GM12874 (cell line): ENCODE measurements at regions not wholly inside any gene's neighbourhood (a gene's known extent, or its start where the extent isn't known, plus 50 kb on each side); places are given as distances from the start of the nearest gene placed in this dataset.

Experiments used
- TF ChIP-seq, protein P1 (sequence below): IDR thresholded peaks from 2 replicates; pipeline ENCODE4 v1.5.1; 2011; ENCODE audit warnings: low read depth, mild to moderate bottlenecking, control low read depth, low read length, moderate library complexity; ENCODE audit not compliant: insufficient read depth

DNA sequence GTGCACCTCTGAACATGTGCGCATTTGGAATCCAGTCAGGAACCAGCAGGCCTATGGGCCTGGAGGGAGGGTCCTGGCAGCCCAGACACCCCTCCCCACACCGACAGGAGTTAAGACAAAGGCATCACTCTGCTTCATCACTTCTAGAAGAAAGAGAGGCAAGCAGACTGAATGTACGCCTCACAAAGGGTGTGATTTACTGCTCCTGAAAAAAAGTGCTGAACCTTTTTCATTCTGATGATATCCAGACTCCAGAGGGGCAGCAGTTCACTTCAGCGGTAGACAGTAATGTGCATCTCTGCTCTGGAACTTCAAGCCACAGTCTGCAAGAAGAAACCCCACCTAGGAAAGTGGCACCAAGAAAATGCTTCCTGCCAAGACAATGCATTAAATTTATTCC lies 88.2 kb upstream of the TMEM72 start:
- TF ChIP-seq, protein P1, sequence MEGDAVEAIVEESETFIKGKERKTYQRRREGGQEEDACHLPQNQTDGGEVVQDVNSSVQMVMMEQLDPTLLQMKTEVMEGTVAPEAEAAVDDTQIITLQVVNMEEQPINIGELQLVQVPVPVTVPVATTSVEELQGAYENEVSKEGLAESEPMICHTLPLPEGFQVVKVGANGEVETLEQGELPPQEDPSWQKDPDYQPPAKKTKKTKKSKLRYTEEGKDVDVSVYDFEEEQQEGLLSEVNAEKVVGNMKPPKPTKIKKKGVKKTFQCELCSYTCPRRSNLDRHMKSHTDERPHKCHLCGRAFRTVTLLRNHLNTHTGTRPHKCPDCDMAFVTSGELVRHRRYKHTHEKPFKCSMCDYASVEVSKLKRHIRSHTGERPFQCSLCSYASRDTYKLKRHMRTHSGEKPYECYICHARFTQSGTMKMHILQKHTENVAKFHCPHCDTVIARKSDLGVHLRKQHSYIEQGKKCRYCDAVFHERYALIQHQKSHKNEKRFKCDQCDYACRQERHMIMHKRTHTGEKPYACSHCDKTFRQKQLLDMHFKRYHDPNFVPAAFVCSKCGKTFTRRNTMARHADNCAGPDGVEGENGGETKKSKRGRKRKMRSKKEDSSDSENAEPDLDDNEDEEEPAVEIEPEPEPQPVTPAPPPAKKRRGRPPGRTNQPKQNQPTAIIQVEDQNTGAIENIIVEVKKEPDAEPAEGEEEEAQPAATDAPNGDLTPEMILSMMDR = no peak

DNA sequence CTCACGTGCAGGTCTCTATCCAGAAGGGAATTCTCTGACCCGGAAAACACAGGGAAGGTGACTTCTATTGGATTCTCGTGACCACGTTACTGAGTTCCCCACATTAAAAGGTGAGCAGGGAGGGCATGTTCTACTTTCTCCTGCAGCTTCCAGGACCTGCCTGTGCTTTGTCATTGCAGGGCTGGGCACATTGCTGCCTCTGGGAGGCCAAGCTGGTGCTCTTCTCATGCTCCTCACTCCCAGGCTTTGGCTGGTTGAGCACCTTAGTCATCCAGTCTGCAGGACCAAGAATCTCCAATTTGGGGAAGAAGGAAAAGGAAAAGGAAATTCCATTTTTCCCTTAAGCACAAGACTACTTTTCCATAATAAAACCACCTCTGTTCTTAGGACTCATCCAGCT lies 86.5 kb upstream of the TMEM72 start:
- TF ChIP-seq, protein P1 = no peak

DNA sequence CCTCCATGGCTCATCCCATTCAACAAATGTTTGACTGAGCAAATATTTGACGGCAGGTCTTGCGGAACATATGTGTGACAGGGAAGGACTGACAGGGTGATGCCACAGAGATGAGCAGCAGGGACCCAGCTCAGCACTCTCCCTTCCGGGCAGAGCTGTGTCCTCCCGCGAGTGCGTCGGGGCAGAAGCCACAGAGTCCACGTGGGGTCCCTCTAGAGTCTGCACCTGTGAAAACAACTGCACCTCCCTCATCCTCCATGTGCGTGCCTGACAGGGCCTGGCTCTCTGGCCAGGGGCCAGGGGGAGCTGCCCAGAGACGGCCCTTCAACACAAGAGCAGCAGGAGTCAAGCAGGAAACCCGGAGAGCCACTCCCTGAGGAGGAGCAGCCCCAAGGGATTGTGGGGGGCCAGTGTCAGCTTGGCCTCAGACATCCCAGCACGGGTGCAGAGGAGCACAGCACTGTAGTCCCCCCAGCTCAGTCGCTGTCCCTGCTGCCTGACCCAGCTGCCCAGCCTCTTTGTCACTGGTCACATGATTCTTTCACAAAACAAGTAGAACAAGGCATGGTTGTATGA lies 83.6 kb upstream of the TMEM72 start:
- TF ChIP-seq, protein P1 = no peak

DNA sequence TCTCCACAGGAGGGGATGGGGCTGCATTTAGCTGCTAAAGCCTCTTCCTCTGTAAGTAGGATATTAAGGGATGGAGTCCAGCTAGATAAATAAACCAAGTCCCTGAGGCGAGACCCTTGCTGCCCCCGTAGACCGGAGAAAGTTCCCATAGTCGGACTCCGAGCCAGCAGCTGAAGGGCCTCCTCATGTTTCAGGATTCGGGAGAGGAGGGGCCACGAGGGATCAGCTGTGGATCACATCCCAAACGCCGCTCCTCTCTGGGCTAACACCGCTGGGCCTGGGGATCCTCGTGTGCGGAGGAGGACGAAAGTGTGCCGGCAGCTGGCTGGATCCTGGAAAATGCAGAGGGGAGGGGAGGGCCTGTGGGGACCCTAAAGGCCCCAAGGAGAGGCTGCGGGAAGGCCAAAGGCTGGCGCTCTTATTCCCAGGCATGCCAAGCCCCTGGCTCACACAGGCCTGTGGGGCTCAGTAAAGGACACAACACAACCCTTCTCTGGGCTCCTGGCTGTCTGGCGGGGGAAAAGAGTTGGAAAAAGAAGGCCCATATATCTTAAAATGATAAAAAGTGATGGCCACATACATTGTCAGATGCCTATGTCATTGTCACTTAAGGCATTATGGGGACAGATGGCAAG lies 82.5 kb upstream of the TMEM72 start:
- TF ChIP-seq, protein P1 = no peak

DNA sequence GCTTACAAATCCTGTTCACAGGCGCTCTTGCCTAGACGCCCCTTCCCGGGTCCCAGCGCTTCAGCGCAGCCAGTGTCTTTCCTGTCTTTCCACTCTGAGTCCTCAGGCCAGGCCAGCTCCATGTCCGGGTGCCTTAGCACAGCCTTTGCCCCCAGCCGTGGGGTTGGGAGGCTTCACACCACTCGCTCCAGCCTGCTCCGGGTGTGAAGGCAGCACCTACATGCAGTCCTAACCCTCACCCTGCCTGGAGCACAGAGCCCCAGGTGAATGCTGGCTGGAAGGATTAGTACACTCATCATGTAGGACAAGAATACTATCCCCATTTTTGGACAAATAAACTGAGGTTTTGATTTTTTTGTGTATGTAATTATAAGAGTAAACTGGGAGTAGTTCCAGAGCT lies 81.7 kb upstream of the TMEM72 start:
- TF ChIP-seq, protein P1 = no peak

DNA sequence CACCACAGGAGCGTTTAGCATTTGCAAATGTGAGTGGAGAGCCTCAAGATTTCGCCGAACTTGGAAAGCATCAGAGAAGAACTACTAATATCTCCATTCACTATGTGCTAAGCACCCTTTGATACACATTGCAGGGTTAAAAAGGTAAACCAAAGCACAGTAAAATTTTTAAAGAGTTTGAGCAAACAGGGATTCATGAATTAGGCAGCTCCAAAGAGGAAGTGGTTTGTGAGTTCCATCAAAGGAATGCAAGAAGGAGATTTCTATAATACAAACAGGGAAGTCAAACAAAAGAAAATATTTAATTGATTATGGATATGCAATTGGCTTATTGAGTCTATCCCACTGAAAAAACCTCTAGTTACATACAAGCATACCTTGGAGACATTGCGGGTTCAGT lies 81.1 kb upstream of the TMEM72 start:
- TF ChIP-seq, protein P1 = no peak

DNA sequence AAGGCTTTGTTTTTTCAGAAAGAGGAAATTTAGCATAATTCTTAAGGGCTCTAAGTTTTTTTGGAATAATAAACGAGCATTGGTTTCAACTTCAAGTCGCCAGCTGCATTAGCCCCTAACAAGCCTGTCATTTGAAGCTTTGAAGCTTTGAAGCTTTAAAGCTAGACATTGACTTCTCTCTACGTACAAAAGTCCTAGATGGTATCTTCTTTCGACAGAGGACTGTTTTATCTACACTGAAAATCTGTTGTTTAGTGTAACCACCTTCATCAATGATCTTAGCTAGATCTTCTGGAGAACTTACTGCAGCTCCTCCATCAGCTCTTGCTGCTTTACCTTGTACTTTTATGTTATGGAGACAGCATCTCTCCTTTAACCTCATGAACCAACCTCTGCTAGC lies 79.6 kb upstream of the TMEM72 start:
- TF ChIP-seq, protein P1 = no peak
